Keratinocyte (primary cell): ENCODE measurements at regions not wholly inside any gene's neighbourhood (a gene's known extent, or its start where the extent isn't known, plus 50 kb on each side); places are given as distances from the start of the nearest gene placed in this dataset.

Source experiments
- DNase-seq: peaks from one replicate; pipeline ENCODE4 v3.0.0-alpha.2; 2011; ENCODE audit warnings: low read depth, missing footprints, low spot score
- FAIRE-seq: peaks from 2 replicates; lab custom pipeline; 2011; peaks lifted over from hg19 to GRCh38; lab: Jason Lieb, UNC
- H2AFZ ChIP-seq: 2 replicates; pipeline ENCODE4 v1.6.0; 2012; ENCODE audit warnings: low read length, control low read depth, inconsistent platforms; ENCODE audit not compliant: control insufficient read depth
- H3K27ac ChIP-seq: 2 replicates; pipeline ENCODE4 v1.5.1; 2011; ENCODE audit warnings: low read length; ENCODE audit not compliant: control insufficient read depth, insufficient read depth
- H3K27me3 ChIP-seq: 3 replicates; pipeline ENCODE4 v1.6.0; 2011; ENCODE audit warnings: low read length; ENCODE audit not compliant: control insufficient read depth, insufficient read depth; ENCODE audit errors: extremely low read depth
- H3K36me3 ChIP-seq, 2 experiments: 2 replicates in 1 of 2; 3 replicates in 1 of 2; pipeline ENCODE4 v1.5.1; 2011; ENCODE audit warnings: low read length in 2 of 2, mild to moderate bottlenecking in 1 of 2; ENCODE audit not compliant: control insufficient read depth in 2 of 2, insufficient read depth in 2 of 2; ENCODE audit errors: extremely low read depth in 1 of 2
- H3K4me1 ChIP-seq: 3 replicates; pipeline ENCODE4 v1.5.1; 2011; ENCODE audit warnings: low read length; ENCODE audit not compliant: control insufficient read depth, insufficient read depth; ENCODE audit errors: extremely low read depth
- H3K4me2 ChIP-seq: 3 replicates; pipeline ENCODE4 v1.6.0; 2011; ENCODE audit warnings: low read depth, low read length; ENCODE audit not compliant: control insufficient read depth, insufficient read depth; ENCODE audit errors: extremely low read depth
- H3K4me3 ChIP-seq, 3 experiments: fragments of 200-600 bp in 1 of 3; sonication (generic) in 1 of 3; 2 replicates in 2 of 3; 3 replicates in 1 of 3; pipeline ENCODE4 v1.5.1; 2011 to 2016; ENCODE audit warnings: low read length in 3 of 3, mild to moderate bottlenecking in 3 of 3, control low read depth in 2 of 3, inconsistent platforms in 1 of 3, low read depth in 1 of 3, mixed read lengths in 1 of 3, mixed run types in 1 of 3, moderate library complexity in 1 of 3; ENCODE audit not compliant: control insufficient read depth in 2 of 3, insufficient read depth in 2 of 3; ENCODE audit errors: extremely low read depth in 1 of 3
- H3K79me2 ChIP-seq: 2 replicates; pipeline ENCODE4 v1.6.0; 2012; ENCODE audit warnings: low read length; ENCODE audit not compliant: control insufficient read depth, insufficient read depth
- H3K9ac ChIP-seq: 3 replicates; pipeline ENCODE4 v1.6.0; 2011; ENCODE audit warnings: low read length; ENCODE audit not compliant: control insufficient read depth, insufficient read depth; ENCODE audit errors: extremely low read depth
- H3K9me1 ChIP-seq: 3 replicates; pipeline ENCODE4 v1.6.0; 2011; ENCODE audit warnings: low read length; ENCODE audit not compliant: control insufficient read depth, insufficient read depth; ENCODE audit errors: extremely low read depth
- H3K9me3 ChIP-seq: 2 replicates; pipeline ENCODE4 v1.5.1; 2012; ENCODE audit warnings: low read depth, low read length; ENCODE audit not compliant: control insufficient read depth
- H4K20me1 ChIP-seq: 3 replicates; pipeline ENCODE4 v1.6.0; 2011; ENCODE audit warnings: low read length; ENCODE audit not compliant: control insufficient read depth, insufficient read depth; ENCODE audit errors: extremely low read depth
- EZH2 ChIP-seq: IDR thresholded peaks from one replicate; pipeline ENCODE4 v1.6.1; 2012; ENCODE audit warnings: inconsistent platforms, mild to moderate bottlenecking, low read length, moderate library complexity
- dilution Hi-C: fragments of 300-500 bp; cut with MboI; formaldehyde crosslinking; loops from one replicate; pipeline ENCODE4 v1.7.0; 2020; ENCODE audit warnings: low sequenced_read_pairs; ENCODE audit not compliant: extremely low pct_ligation_motif_present
- TF ChIP-seq, protein P1 (sequence below), 3 experiments: IDR thresholded peaks in 1 of 3; conservative IDR thresholded peaks in 1 of 3; optimal IDR thresholded peaks in 1 of 3; 2 replicates in 2 of 3; 3 replicates in 1 of 3; pipeline versions ENCODE3 to v1.5.1; 2011; ENCODE audit warnings: low read length in 3 of 3, mild to moderate bottlenecking in 3 of 3, moderate library complexity in 2 of 3, control low read depth in 1 of 3, inconsistent platforms in 1 of 3; ENCODE audit not compliant: insufficient read depth in 2 of 3; ENCODE audit errors: extremely low read depth in 1 of 3

- dilution Hi-C loops = no loop called here
- Histone ChIP-seq H2AFZ (no peak overlapping the region), H3K9ac (no peak overlapping the region), H3K9me1 (no peaks in the 10 kb centered on the region), H3K27me3 (no peaks in the 10 kb centered on the region), H3K9me3 (no peaks in the 10 kb centered on the region), H3K4me2 (no peak overlapping the region), H3K79me2 (no peaks in the 10 kb centered on the region), H3K4me1 (no peaks in the 10 kb centered on the region), H3K27ac (no peak overlapping the region), H4K20me1 (no peaks in the 10 kb centered on the region), H3K36me3 (no peaks in the 10 kb centered on the region), H3K4me3 (no peak overlapping the region)
- DNase-seq = no peak
- TF ChIP-seq, protein P1, sequence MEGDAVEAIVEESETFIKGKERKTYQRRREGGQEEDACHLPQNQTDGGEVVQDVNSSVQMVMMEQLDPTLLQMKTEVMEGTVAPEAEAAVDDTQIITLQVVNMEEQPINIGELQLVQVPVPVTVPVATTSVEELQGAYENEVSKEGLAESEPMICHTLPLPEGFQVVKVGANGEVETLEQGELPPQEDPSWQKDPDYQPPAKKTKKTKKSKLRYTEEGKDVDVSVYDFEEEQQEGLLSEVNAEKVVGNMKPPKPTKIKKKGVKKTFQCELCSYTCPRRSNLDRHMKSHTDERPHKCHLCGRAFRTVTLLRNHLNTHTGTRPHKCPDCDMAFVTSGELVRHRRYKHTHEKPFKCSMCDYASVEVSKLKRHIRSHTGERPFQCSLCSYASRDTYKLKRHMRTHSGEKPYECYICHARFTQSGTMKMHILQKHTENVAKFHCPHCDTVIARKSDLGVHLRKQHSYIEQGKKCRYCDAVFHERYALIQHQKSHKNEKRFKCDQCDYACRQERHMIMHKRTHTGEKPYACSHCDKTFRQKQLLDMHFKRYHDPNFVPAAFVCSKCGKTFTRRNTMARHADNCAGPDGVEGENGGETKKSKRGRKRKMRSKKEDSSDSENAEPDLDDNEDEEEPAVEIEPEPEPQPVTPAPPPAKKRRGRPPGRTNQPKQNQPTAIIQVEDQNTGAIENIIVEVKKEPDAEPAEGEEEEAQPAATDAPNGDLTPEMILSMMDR (optimal IDR thresholded peaks at IDR 0.05 in 1 of 3, IDR thresholded peaks at IDR 0.05 in 1 of 3, conservative IDR thresholded peaks at IDR 0.05 in 1 of 3; ENCODE audit: extremely low read depth in 1 of 3, insufficient read depth in 2 of 3, low read length in 3 of 3) = no peak
- TF ChIP-seq EZH2 = no peak
- no peak for FAIRE-seq
Observed at GRCh38 chr13:44117816-44118215, 238.1 kb downstream of the LACC1 start.

- Histone ChIP-seq H2AFZ (no peak overlapping the region), H3K79me2 (no peaks in the 10 kb centered on the region), H3K9me3 (peaks cover 3% of the 10 kb centered on the region), H3K36me3 (no peaks in the 10 kb centered on the region), H3K9me1 (no peaks in the 10 kb centered on the region), H3K9ac (no peak overlapping the region), H3K4me1 (no peaks in the 10 kb centered on the region), H4K20me1 (no peaks in the 10 kb centered on the region), H3K4me3 (no peak overlapping the region), H3K27me3 (no peaks in the 10 kb centered on the region), H3K27ac (no peak overlapping the region), H3K4me2 (no peak overlapping the region)
- TF ChIP-seq EZH2 = no peak
- TF ChIP-seq, protein P1 (optimal IDR thresholded peaks at IDR 0.05 in 1 of 3, IDR thresholded peaks at IDR 0.05 in 1 of 3, conservative IDR thresholded peaks at IDR 0.05 in 1 of 3; ENCODE audit: extremely low read depth in 1 of 3, insufficient read depth in 2 of 3, low read length in 3 of 3) = no peak
- dilution Hi-C loops = no loop called here
- DNase-seq (no peak), FAIRE-seq (no peak)
Observed at GRCh38 chr13:44118881-44119280, 239.2 kb downstream of the LACC1 start.
